LHCN-M2 (cell line): ENCODE measurements at regions not wholly inside any gene's neighbourhood (a gene's known extent, or its start where the extent isn't known, plus 50 kb on each side); places are given as distances from the start of the nearest gene placed in this dataset.
A peak's percentile ranks its signal among the peaks of the same experiment; 100 is the strongest.

Experiments used
- DNase-seq: peaks from one replicate; pipeline ENCODE4 v3.0.0-alpha.2; 2012; ENCODE audit warnings: low read depth

DNA sequence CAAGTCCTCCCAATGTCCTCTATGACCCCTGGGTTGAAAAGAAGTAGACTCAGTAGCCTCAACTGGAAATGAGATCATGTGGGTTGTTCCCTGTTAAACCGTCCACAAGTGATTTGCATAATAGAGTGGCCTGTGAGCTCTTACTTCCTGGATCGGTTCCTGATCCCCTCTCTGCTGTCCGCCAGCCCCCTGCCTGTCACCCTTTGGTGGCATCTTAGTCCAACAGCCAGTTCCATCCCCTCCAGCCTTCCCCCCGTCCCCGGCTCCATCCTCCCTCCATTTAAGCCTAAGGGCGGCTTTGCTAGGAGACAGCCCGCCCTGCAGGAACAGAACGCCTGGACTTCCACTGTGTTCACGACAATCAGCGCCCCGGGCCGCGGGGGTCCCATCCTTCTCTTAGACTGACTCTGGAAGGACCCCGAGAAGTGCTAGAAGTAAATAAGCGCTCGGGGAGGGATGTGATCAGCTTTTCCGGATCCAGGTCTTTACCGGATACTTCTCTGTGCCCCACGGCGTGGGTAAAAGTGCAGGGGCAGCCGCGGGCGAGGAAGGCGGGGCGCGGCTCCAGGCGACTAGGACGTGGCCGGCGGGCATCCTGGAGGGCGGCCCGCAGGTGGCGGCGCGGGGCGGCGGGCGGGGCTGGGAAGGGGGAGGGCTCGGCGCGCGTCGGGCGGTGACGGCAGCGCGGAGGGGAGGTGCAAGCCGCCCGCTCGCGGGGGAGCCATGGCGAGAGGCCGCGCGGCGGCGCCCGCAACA, 51.2 kb upstream of the ULK4 start:
- peak; percentile 38 for DNase-seq

DNA sequence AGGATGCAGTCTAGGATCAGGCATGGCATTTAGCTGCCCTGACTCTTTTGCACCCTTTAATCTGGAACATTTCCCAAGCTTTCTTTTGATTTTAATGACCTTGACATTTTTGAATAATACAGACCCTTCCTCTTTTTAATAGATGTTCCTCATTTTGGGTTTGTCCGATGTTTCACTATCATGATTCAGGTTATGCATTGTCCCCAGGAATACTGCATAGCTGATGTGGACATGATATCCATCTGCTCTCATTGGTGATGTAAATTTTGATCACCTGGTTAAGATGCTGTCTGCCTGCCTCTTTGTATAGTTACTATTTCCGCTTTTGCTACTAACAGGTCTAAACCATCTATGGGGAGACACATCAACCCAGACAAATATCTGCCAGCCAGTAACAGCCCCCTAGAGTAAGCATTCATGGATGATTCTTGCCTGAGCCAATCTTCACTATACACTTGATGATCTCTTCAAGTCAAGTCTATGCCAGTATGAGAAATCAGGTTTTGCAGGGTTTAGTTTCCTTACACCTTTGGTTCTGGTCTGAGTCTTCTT, 50.6 kb upstream of the ULK4 start:
- no peak for DNase-seq
